Choroid plexus epithelial cell (primary cell): ENCODE measurements at regions not wholly inside any gene's neighbourhood (a gene's known extent, or its start where the extent isn't known, plus 50 kb on each side); places are given as distances from the start of the nearest gene placed in this dataset.
A peak's percentile ranks its signal among the peaks of the same experiment; 100 is the strongest.
"Not testable (repeated sequence)": the region's sequence is repeated elsewhere in the genome, so short reads cannot be mapped to it uniquely, and the experiment has no call there.

Source experiments
- DNase-seq: peaks from one replicate; pipeline ENCODE4 v3.0.0-alpha.2; 2010; ENCODE audit warnings: low read depth
- H3K4me3 ChIP-seq: 2 replicates; pipeline ENCODE4 v1.5.1; 2011; ENCODE audit warnings: low read depth, mild to moderate bottlenecking, control low read depth, low read length, moderate library complexity
- CTCF ChIP-seq: conservative IDR thresholded peaks from 2 replicates; pipeline ENCODE4 v1.5.1; 2011; ENCODE audit warnings: low read depth, mild to moderate bottlenecking, control low read depth, inconsistent platforms, low read length, moderate library complexity

- H3K4me3 ChIP-seq = no peak overlapping the region
- no peak for TF ChIP-seq CTCF
- DNase-seq = peak; percentile 64
Measured at GRCh38 chr1:185654199-185654951, 79.8 kb upstream of the HMCN1 start.

- TF ChIP-seq CTCF = no peak
- H3K4me3 ChIP-seq = no peak overlapping the region
- no peak for DNase-seq
Measured at GRCh38 chr1:185653615-185654014, 80.6 kb upstream of the HMCN1 start.

GRCh38 chr1:185652348-185652747 lies 81.8 kb upstream of the HMCN1 start:
- TF ChIP-seq CTCF = peak; percentile 45
- DNase-seq = peak; percentile 22
- no peak overlapping the region for H3K4me3 ChIP-seq

- TF ChIP-seq CTCF = no peak
- DNase-seq = no peak
Measured at GRCh38 chr1:185650602-185651230, 83.5 kb upstream of the HMCN1 start.

GRCh38 chr1:185648858-185649589 lies 85.2 kb upstream of the HMCN1 start:
- DNase-seq = no peak
- H3K4me3 ChIP-seq = no peak overlapping the region
- no peak for TF ChIP-seq CTCF

More at GRCh38 chr1:185650602-185651230, 83.5 kb upstream of the HMCN1 start:
- no peak overlapping the region for H3K4me3 ChIP-seq

GRCh38 chr1:185647597-185648267 lies 86.5 kb upstream of the HMCN1 start:
- not testable (repeated sequence) for DNase-seq, H3K4me3 ChIP-seq

GRCh38 chr1:185646202-185646683 lies 87.9 kb upstream of the HMCN1 start:
- peak; percentile 98 for DNase-seq

More at GRCh38 chr1:185646202-185646683, 87.9 kb upstream of the HMCN1 start:
- no peak for TF ChIP-seq CTCF
- no peak overlapping the region for H3K4me3 ChIP-seq
